H9 (cell line): ENCODE measurements at regions not wholly inside any gene's neighbourhood (a gene's known extent, or its start where the extent isn't known, plus 50 kb on each side); places are given as distances from the start of the nearest gene placed in this dataset.

Experiments
- DNase-seq: peaks from one replicate; pipeline ENCODE4 v3.0.0-alpha.2; 2017
- H2AFZ ChIP-seq: one replicate; pipeline ENCODE4 v1.6.1; 2013; ENCODE audit warnings: mild to moderate bottlenecking, low read length, control low read depth, moderate library complexity
- H2AK5ac ChIP-seq: 2 replicates; pipeline ENCODE4 v1.6.1; 2013; ENCODE audit warnings: low read length, control low read depth, mixed read lengths; ENCODE audit not compliant: insufficient read length
- H2BK120ac ChIP-seq: one replicate; pipeline ENCODE4 v1.6.1; 2013; ENCODE audit warnings: low read depth, mild to moderate bottlenecking, low read length, control low read depth, inconsistent platforms; ENCODE audit not compliant: poor library complexity, severe bottlenecking
- H2BK12ac ChIP-seq: 2 replicates; pipeline ENCODE4 v1.6.1; 2013; ENCODE audit warnings: low read length, control low read depth, mixed read lengths, low read depth; ENCODE audit not compliant: insufficient read length
- H2BK15ac ChIP-seq: 2 replicates; pipeline ENCODE4 v1.6.1; 2013; ENCODE audit warnings: low read depth, low read length, control low read depth
- H2BK20ac ChIP-seq: one replicate; pipeline ENCODE4 v1.6.1; 2013; ENCODE audit warnings: low read depth, mild to moderate bottlenecking, low read length, control low read depth, inconsistent platforms; ENCODE audit not compliant: poor library complexity, severe bottlenecking
- H2BK5ac ChIP-seq: 2 replicates; pipeline ENCODE4 v1.6.1; 2013; ENCODE audit warnings: low read length, control low read depth, mixed read lengths; ENCODE audit not compliant: insufficient read length
- H3K14ac ChIP-seq: 2 replicates; pipeline ENCODE4 v1.6.1; 2013; ENCODE audit warnings: low read length, control low read depth; ENCODE audit not compliant: insufficient read depth
- H3K18ac ChIP-seq: 2 replicates; pipeline ENCODE4 v1.6.1; 2013; ENCODE audit warnings: low read depth, mild to moderate bottlenecking, mixed read lengths, low read length, control low read depth; ENCODE audit not compliant: insufficient read length
- H3K23ac ChIP-seq: 2 replicates; pipeline ENCODE4 v1.6.1; 2013; ENCODE audit warnings: low read length, control low read depth, mixed read lengths, low read depth; ENCODE audit not compliant: insufficient read length
- H3K23me2 ChIP-seq: 2 replicates; pipeline ENCODE4 v1.6.1; 2013; ENCODE audit warnings: low read depth, mild to moderate bottlenecking, mixed read lengths, low read length, control low read depth; ENCODE audit not compliant: insufficient read length, poor library complexity, severe bottlenecking
- H3K27ac ChIP-seq: 2 replicates; pipeline ENCODE4 v1.5.1; 2013; ENCODE audit warnings: low read length, control low read depth, mixed read lengths, low read depth; ENCODE audit not compliant: insufficient read length
- H3K27me3 ChIP-seq: 2 replicates; pipeline ENCODE4 v1.6.1; 2013; ENCODE audit warnings: low read length, control low read depth, inconsistent platforms; ENCODE audit not compliant: insufficient read depth
- H3K4ac ChIP-seq: 2 replicates; pipeline ENCODE4 v1.6.1; 2013; ENCODE audit warnings: low read depth, mild to moderate bottlenecking, control low read depth, inconsistent platforms, low read length, moderate library complexity
- H3K4me1 ChIP-seq: 2 replicates; pipeline ENCODE4 v1.6.1; 2013; ENCODE audit warnings: low read length, control low read depth, inconsistent platforms; ENCODE audit not compliant: insufficient read depth
- H3K4me2 ChIP-seq: 2 replicates; pipeline ENCODE4 v1.6.1; 2013; ENCODE audit warnings: low read length, control low read depth, mixed read lengths; ENCODE audit not compliant: insufficient read length, insufficient read depth
- H3K56ac ChIP-seq: 2 replicates; pipeline ENCODE4 v1.6.1; 2013; ENCODE audit warnings: low read depth, mild to moderate bottlenecking, mixed read lengths, low read length, control low read depth; ENCODE audit not compliant: insufficient read length
- H3K79me1 ChIP-seq: 2 replicates; pipeline ENCODE4 v1.6.1; 2013; ENCODE audit warnings: low read depth, mild to moderate bottlenecking, moderate library complexity, low read length, control low read depth, inconsistent platforms; ENCODE audit not compliant: insufficient read depth, poor library complexity, severe bottlenecking
- H3K79me2 ChIP-seq: 2 replicates; pipeline ENCODE4 v1.6.1; 2013; ENCODE audit warnings: low read length, control low read depth, inconsistent platforms; ENCODE audit not compliant: insufficient read depth
- H3K9ac ChIP-seq: 2 replicates; pipeline ENCODE4 v1.6.1; 2013; ENCODE audit warnings: low read length, control low read depth, mixed read lengths; ENCODE audit not compliant: insufficient read length; ENCODE audit errors: extremely low read depth
- H3K9me3 ChIP-seq: one replicate; pipeline ENCODE4 v1.6.1; 2013; ENCODE audit warnings: low read depth, low read length, inconsistent platforms; ENCODE audit not compliant: control insufficient read depth
- H3T11ph ChIP-seq: one replicate; pipeline ENCODE4 v1.6.1; 2013; ENCODE audit warnings: mild to moderate bottlenecking, low read length, control low read depth, inconsistent platforms
- H4K20me1 ChIP-seq: one replicate; pipeline ENCODE4 v1.6.1; 2013; ENCODE audit not compliant: control insufficient read depth, insufficient read length, insufficient read depth
- H4K5ac ChIP-seq: 2 replicates; pipeline ENCODE4 v1.6.1; 2013; ENCODE audit warnings: low read depth, mild to moderate bottlenecking, mixed read lengths, low read length, control low read depth; ENCODE audit not compliant: insufficient read length
- H4K8ac ChIP-seq: replicated peaks from 2 replicates; pipeline ENCODE4 v1.6.1; 2013; ENCODE audit warnings: low read length, control low read depth, mixed read lengths, low read depth; ENCODE audit not compliant: insufficient read length
- H4K91ac ChIP-seq: 2 replicates; pipeline ENCODE4 v1.6.1; 2013; ENCODE audit warnings: low read depth, mild to moderate bottlenecking, moderate library complexity, mixed read lengths, low read length, control low read depth; ENCODE audit not compliant: insufficient read length
- H3K27ac Mint-ChIP-seq, 3 experiments: 2 replicates in 2 of 3; 3 replicates in 1 of 3; pipeline ENCODE4 v1.8.0; 2020 to 2021; ENCODE audit warnings: mixed read lengths in 3 of 3, mild to moderate bottlenecking in 1 of 3, moderate library complexity in 1 of 3
- H3K27me3 Mint-ChIP-seq: 2 replicates; pipeline ENCODE4 v1.8.0; 2021; ENCODE audit warnings: low read depth, mild to moderate bottlenecking, moderate library complexity, mixed read lengths
- H3K36me3 Mint-ChIP-seq, 3 experiments: 2 replicates in 2 of 3; 3 replicates in 1 of 3; pipeline ENCODE4 v1.8.0; 2020 to 2021; ENCODE audit warnings: low read depth in 3 of 3, mixed read lengths in 3 of 3; ENCODE audit not compliant: insufficient read depth in 1 of 3
- H3K4me1 Mint-ChIP-seq, 2 experiments: 2 replicates each; pipeline ENCODE4 v1.8.0; 2020; ENCODE audit warnings: mixed read lengths in 2 of 2
- H3K4me3 Mint-ChIP-seq, 2 experiments: 2 replicates in 1 of 2; 3 replicates in 1 of 2; pipeline ENCODE4 v1.8.0; 2020 to 2021; ENCODE audit warnings: mild to moderate bottlenecking in 2 of 2, mixed read lengths in 2 of 2, moderate library complexity in 1 of 2
- H3K9me3 Mint-ChIP-seq, 2 experiments: 2 replicates in 1 of 2; 3 replicates in 1 of 2; pipeline ENCODE4 v1.8.0; 2020; ENCODE audit warnings: mild to moderate bottlenecking in 2 of 2, mixed read lengths in 2 of 2, moderate library complexity in 1 of 2
- WGBS: extraction: QIAGEN DNeasy Blood & Tissue Kit; methylation state at CpG from one replicate; pipeline ENCODE4 v1.1.7; 2013; ENCODE audit warnings: missing lambda C conversion rate, low lambda C conversion rate, mixed read lengths; ENCODE audit not compliant: insufficient read length; ENCODE audit errors: extremely low coverage; 5-methylcytosine and 5-hydroxymethylcytosine counted together
- TF ChIP-seq, protein P1 (sequence below): fragments of 200-600 bp; sonication (generic); conservative IDR thresholded peaks from 3 replicates; pipeline ENCODE4 v1.8.0; 2021; ENCODE audit warnings: antibody characterized with exemption, mild to moderate bottlenecking

DNA sequence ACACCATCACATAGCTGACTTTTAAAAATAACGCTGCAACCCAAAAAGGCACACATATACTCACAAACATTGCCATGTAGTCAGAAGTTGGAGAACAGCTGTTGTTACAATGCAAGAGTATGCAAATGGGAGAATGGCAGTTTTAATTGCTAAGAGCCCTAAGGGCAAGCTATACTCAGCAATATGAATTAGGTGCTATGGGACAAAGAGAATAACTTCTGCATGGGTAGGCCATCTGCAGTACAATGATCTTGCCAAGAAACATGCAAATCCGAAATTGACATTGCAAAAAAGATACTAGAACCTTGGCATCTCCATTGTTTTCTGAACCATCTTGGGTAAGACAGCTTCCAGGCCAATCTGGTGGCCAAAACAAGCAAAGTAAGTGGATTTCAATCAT, 697.8 kb downstream of the LRRIQ3 start:
- no peak overlapping the region for H3T11ph ChIP-seq
- no peaks in the 10 kb centered on the region for H4K20me1 ChIP-seq
- no peaks in the 10 kb centered on the region for H3K36me3 Mint-ChIP-seq
- H3K9ac ChIP-seq = no peak overlapping the region
- no peak overlapping the region for H3K23ac ChIP-seq
- H2BK5ac ChIP-seq = no peak overlapping the region
- H3K14ac ChIP-seq = no peak overlapping the region
- H2AFZ ChIP-seq = no peak overlapping the region
- no peaks in the 10 kb centered on the region for H3K4me1 Mint-ChIP-seq
- H3K27ac Mint-ChIP-seq = no peak overlapping the region
- no peaks in the 10 kb centered on the region for H3K79me2 ChIP-seq
- no peak overlapping the region for H3K4me3 Mint-ChIP-seq
- H2AK5ac ChIP-seq = no peak overlapping the region
- no peaks in the 10 kb centered on the region for H3K27me3 ChIP-seq
- DNase-seq = no peak
- no peak overlapping the region for H3K18ac ChIP-seq
- no peak overlapping the region for H2BK12ac ChIP-seq
- TF ChIP-seq, protein P1, sequence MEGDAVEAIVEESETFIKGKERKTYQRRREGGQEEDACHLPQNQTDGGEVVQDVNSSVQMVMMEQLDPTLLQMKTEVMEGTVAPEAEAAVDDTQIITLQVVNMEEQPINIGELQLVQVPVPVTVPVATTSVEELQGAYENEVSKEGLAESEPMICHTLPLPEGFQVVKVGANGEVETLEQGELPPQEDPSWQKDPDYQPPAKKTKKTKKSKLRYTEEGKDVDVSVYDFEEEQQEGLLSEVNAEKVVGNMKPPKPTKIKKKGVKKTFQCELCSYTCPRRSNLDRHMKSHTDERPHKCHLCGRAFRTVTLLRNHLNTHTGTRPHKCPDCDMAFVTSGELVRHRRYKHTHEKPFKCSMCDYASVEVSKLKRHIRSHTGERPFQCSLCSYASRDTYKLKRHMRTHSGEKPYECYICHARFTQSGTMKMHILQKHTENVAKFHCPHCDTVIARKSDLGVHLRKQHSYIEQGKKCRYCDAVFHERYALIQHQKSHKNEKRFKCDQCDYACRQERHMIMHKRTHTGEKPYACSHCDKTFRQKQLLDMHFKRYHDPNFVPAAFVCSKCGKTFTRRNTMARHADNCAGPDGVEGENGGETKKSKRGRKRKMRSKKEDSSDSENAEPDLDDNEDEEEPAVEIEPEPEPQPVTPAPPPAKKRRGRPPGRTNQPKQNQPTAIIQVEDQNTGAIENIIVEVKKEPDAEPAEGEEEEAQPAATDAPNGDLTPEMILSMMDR = no peak
- no peak overlapping the region for H4K5ac ChIP-seq
- no peak overlapping the region for H3K4ac ChIP-seq
- WGBS = no CpG with 5 or more reads among the region's 2 CpGs
- H3K9me3 ChIP-seq = no peaks in the 10 kb centered on the region
- H2BK120ac ChIP-seq = no peak overlapping the region
- H3K27ac ChIP-seq = no peak overlapping the region
- no peak overlapping the region for H4K8ac ChIP-seq
- no peaks in the 10 kb centered on the region for H3K9me3 Mint-ChIP-seq
- H3K27me3 Mint-ChIP-seq = no peaks in the 10 kb centered on the region
- H3K4me2 ChIP-seq = no peak overlapping the region
- H3K23me2 ChIP-seq = no peaks in the 10 kb centered on the region
- H3K56ac ChIP-seq = no peak overlapping the region
- H2BK20ac ChIP-seq = no peak overlapping the region
- H3K4me1 ChIP-seq = no peaks in the 10 kb centered on the region; the same call in 1 of the 2 replicates
- no peak overlapping the region for H4K91ac ChIP-seq
- no peaks in the 10 kb centered on the region for H3K79me1 ChIP-seq
- no peak overlapping the region for H2BK15ac ChIP-seq
